Suppressor macrophage (primary cell): ENCODE measurements at regions not wholly inside any gene's neighbourhood (a gene's known extent, or its start where the extent isn't known, plus 50 kb on each side); places are given as distances from the start of the nearest gene placed in this dataset.
"Not testable (repeated sequence)": the region's sequence is repeated elsewhere in the genome, so short reads cannot be mapped to it uniquely, and the experiment has no call there.

ENCODE experiments used
- DNase-seq, 4 experiments: peaks; one replicate each; pipeline ENCODE4 v3.0.0-alpha.2; 2020 to 2022

GRCh38 chr18:78487649-78488048 is 492.0 kb upstream of the SALL3 start:
- DNase-seq, result no peak

- DNase-seq, result no peak
Observed at GRCh38 chr18:78492064-78492812, 487.4 kb upstream of the SALL3 start.

GRCh38 chr18:78492813-78493371 is 486.7 kb upstream of the SALL3 start:
- no peak for DNase-seq

GRCh38 chr18:78493490-78493889 is 486.1 kb upstream of the SALL3 start:
- not testable (repeated sequence) for DNase-seq

GRCh38 chr18:78494204-78495085 is 485.2 kb upstream of the SALL3 start:
- no peak for DNase-seq

GRCh38 chr18:78495550-78495949 is 484.1 kb upstream of the SALL3 start:
- DNase-seq, result no peak

GRCh38 chr18:78496079-78496478 is 483.5 kb upstream of the SALL3 start:
- no peak for DNase-seq

- DNase-seq, result no peak
Observed at GRCh38 chr18:78497641-78498040, 482.0 kb upstream of the SALL3 start.

GRCh38 chr18:78499586-78499985 is 480.0 kb upstream of the SALL3 start:
- DNase-seq, result no peak

- no peak for DNase-seq
Observed at GRCh38 chr18:78501251-78501650, 478.4 kb upstream of the SALL3 start.

GRCh38 chr18:78503129-78503528 is 476.5 kb upstream of the SALL3 start:
- no peak for DNase-seq

GRCh38 chr18:78505851-78506461 is 473.7 kb upstream of the SALL3 start:
- DNase-seq, result no peak

- DNase-seq, result no peak
Observed at GRCh38 chr18:78507217-78507616, 472.4 kb upstream of the SALL3 start.

- DNase-seq, result not testable (repeated sequence)
Observed at GRCh38 chr18:78508228-78508824, 471.3 kb upstream of the SALL3 start.

- no peak for DNase-seq
Observed at GRCh38 chr18:78510091-78510490, 469.5 kb upstream of the SALL3 start.

- no peak for DNase-seq
Observed at GRCh38 chr18:78510636-78511035, 469.0 kb upstream of the SALL3 start.

GRCh38 chr18:78511666-78512601 is 467.7 kb upstream of the SALL3 start:
- DNase-seq, result no peak

- DNase-seq, result no peak
Observed at GRCh38 chr18:78514910-78515670, 464.5 kb upstream of the SALL3 start.

- no peak for DNase-seq
Observed at GRCh38 chr18:78517328-78517727, 462.3 kb upstream of the SALL3 start.

GRCh38 chr18:78517973-78518372 is 461.6 kb upstream of the SALL3 start:
- no peak for DNase-seq

- no peak for DNase-seq
Observed at GRCh38 chr18:78518805-78519204, 460.8 kb upstream of the SALL3 start.
